Right lung (tissue), 2 donors: ENCODE measurements at regions not wholly inside any gene's neighbourhood (a gene's known extent, or its start where the extent isn't known, plus 50 kb on each side); places are given as distances from the start of the nearest gene placed in this dataset.

ENCODE experiments used
- DNase-seq, 2 donors: peaks; one replicate each; pipeline ENCODE4 v3.0.0-alpha.2; 2013

DNA sequence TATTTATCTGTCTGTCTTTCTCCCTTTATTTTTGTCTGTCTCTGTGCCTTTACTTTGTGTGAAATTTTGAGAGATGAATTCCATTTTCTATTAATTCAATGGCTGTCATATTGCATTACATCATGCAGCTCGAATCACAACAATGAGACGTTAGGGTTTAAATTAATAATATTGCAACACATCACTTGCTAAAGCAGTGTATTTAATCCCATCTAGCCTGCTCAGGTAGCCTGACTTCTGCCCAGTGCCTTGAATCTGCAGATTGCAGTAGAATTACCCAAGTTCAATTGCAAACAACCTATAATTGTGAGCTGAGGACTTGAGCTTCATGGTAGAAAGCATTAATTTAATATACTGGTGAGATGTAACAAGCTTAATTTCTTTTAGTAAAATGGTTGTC, 235.7 kb upstream of the TSHZ2 start:
- DNase-seq: no peak

DNA sequence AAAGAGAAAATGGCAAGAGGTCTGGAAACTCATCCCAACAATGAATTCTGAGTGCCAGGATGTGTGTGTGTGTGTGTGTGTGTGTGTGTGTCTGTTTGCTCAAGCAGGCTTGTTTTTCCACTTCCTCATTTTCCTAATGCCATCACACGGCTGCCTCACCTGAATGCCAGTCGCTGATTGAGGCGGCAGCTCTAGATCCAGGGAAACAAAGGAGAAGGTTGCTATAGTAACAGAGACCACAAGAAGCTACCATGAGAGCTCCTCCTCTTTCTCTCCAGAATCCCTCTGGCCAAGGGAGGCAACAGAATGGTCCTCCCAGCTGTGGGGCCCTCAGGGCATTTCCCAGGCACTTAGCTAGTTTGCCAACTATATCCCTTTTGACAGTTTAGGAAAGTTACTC, 241.1 kb upstream of the TSHZ2 start:
- DNase-seq: no peak

DNA sequence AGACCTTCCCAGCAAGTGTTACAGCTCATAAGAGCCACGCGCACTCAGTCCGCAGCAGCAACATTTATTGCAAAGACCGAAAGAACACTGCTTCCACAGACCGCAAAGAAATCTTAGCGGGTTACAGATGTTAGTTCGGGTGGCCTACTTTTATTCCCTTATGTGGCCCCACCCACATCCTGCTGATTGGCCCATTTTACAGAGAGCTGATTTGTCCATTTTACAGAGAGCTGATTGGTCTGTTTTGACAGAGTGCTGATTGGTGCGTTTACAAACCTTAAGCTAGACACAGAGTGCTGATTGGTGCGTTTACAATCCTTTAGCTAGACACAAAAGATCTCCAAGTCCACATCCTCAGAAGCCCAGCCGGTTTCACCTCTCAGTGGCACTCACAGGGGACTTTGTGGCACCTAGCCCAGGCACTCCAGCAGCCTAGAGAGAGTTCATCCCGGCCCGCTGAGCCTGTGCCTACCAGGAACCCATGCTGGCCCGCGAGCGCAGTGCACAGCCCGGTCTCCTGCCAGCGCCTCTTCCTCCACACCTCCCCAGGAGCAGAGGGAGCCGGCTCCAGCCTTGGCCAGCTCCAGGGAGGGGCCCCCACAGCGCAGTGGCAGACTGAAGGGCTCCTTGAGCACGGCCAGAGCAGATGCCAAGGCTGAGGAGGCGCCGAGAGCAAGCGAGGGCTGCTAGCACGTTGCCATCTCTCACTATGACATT, 244.3 kb upstream of the TSHZ2 start:
- DNase-seq: no peak

DNA sequence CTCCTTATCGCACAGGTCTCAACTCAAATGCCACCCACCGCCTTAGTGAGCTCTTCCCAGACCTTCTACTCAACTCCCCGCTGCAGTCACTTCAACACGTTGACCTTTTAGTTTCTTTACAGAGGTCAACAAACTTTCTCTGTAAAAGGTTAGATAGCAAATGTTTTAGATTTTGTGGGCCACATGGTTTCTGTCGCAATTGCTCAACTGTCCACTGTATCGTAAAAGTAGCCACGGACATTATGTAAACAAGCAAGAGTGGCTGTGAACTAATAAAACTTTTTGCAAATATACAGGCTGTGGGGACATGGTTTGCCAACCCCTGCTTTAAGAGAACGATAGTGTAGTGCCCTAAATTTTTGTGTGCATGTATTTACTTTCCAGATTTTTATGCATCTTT, 247.6 kb upstream of the TSHZ2 start:
- no peak for DNase-seq

DNA sequence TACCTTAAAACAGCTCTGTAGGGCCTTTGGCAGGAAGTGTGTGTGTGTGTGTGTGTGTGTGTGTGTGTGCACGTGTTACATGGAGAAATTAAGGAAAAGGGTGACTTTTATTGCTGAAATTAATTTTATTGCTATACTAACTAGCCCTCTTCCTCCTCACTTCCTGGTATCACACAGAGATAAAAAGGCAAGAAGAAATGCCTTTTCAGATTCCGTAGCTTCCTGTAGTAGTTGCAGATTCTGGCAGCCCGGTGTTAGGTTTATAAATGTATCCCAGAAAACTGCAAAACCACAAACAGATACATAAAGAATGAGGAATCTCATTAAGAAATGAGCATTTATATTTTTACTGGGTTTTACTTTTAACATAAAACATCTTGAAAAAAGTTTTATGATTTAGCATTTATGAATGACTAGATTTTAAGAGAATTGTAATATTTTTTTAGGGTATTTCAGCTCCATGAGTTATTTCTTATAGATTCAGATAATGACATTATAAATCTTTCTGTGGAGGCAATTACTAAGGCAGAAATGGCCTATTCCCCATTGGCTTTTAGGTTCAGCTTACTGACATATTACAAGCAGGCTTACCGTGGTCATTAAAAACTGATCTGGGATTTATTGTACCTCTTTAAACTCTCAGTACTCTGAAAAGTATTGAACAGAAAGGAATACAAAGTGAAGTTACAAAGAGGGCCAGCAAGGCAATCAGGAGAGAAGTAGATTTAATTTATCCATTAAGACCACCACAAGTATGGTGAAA, 249.1 kb upstream of the TSHZ2 start:
- DNase-seq: no peak

DNA sequence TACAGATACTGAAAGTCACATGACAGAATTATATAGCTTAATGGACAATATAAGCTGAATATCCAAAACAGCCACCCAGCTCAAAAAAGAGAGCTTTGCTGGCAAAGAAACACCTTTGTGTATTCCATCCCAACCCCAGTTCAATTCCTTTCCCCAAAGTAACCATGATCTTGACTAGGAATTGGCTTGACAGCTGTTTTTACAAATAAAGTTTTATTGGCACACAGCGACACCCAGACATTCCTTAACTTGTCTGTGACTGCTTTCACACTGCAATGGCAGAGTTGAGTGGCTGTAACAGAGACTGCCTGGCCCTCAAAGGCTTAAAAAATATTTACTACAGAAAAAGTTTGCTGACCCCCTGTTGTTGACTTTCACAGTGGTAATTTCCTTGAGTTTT, 264.0 kb upstream of the TSHZ2 start:
- DNase-seq: no peak

DNA sequence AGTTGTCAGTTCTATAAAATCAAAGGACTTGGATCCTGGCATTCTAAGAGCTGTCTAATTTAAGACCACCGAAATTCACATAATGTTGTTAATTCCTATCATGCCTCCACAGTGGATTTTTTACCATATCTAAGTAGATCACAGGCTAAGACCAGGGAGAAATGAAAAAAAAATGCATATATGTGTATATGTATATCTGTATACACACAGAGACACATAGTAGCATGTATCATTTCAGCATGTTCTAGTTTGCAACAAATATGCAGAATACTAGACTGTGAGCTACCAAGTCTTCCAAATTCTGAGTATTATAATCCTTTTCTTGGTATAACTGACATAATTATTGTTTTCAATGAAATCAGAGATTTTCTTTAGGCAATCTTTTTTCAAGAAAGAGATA, 267.6 kb upstream of the TSHZ2 start:
- DNase-seq: no peak

DNA sequence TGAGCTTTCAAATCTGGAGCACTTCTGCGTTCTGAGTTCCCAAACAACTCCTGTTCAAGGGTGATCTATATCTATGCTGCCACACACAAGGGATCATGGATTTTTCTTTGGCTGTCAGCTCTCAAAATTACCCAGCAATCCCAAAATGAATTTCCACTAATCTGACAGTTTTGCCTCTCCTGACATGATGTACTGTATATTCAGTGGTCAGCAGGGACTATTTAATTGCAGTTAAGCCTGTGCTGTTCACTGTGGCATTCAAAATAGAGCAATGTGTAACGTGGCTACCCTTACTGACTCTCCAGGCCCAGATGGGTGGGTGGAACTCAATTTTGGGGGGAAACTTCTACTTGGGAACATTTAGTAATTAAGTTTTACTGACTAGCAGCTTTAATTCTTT, 283.8 kb upstream of the TSHZ2 start:
- no peak for DNase-seq

DNA sequence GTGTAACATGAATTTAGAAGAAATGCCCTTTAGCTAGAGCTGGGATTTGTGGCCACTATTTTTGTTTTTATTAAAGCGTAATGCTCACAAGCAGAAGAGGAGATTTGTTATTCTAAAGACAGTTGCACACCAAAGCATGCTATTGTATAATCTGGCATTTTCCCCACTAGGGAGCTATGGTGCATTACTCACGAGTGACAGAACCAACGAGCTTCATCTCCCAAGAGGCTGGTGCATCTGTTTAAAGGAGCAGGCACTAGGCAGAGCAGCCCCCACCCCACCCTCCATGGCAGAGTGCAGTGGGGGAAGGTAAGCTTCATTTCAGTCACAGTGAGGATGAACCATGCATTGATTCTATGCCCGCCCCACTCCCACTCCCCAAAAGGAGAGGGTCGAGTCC, 287.3 kb upstream of the TSHZ2 start:
- no peak for DNase-seq

DNA sequence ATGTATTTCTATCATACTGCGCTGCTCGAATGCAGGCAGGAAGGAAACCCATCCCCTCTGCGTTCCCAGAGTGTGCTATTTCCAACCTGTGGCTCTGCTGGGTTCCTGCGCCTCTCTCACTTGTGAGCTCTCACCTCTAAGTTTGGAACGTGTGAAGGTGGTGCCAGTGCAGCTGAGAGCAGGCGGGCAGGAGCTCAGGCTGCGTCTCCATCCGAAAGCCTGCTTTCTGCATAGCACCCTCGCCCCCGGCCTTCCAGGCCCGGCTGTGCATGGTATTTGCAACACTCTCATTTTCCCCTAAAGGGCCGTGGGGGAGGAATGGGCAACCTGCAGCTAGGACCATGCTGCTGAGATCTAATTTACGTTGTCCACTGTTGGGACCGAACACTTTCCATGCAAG, 288.0 kb upstream of the TSHZ2 start:
- no peak for DNase-seq

DNA sequence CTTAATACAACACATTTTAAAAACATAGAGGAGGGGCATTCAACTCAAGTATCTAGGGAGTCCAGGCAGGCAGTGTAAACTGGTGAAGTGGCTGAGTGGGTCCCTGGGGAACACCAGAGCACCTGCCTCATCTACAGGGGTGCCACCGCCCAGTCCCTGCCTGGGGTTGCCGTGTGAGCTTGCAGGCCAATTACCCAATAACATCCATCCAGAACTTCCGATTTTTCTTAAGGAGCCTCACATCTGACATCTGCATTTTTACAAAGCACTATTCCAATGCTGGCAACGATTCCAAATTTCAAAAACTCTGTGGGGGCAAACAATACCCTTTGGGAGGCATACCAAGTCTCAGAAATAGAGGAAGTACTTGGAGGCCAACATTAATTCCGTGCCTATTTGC, 288.4 kb upstream of the TSHZ2 start:
- DNase-seq: no peak

DNA sequence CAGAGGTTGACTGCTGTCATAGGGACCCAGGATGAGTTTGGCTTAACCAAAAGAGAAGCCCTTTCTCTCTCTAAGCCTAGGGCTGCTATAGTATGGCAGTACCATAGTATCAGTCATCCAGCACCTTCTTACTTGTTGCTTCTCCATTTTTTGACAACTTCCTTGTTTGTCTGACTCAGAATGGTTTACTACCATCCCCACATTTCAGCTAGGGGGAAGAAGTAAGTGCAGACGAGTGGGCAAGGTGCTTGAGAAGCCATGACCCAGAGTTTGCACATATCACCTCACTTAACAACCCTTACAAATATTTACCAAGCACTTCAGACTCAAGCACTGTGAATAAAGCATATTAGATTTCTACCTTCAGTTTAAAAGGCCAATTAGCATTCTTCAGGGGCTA, 289.9 kb upstream of the TSHZ2 start:
- peak in 1 of 2 donors; percentile 11 for DNase-seq

DNA sequence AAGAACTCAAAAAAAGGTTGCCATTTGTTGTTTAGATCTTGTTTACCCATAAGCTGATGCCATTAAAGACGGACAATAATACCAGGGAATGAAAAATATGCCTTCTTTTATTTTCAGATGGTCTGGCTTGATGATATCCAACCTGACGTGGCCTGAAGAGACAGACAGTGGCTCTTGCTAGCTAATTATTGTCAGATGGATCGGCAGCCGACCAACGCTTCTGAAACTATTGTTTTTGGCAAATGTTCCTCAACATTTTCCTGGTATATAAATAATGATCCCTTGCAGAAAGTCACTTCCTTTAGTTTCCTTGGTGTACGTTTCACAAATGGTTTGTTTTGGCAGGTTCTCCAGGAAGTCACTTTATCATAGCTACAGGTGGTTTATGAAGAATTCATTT, 290.9 kb upstream of the TSHZ2 start:
- DNase-seq: no peak

DNA sequence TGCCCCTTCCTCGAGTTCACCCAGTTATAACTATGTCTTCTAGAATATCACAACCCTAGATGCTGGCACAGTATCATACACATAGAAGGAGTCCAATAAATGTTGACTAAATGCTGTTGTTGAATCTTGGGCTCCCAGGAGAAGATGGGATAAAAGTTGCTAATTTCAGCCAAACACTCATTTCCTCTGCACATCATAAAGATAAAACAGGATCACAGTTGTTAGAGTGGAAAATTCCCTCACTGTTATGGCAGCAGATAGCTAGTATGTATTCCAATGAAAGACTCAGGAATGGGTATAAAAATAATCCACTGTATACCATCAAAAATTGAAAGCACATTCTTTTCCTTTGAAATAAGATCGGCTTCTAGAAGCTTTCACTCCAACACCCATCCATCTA, 294.9 kb upstream of the TSHZ2 start:
- peak; percentile 46 to 51 for DNase-seq

DNA sequence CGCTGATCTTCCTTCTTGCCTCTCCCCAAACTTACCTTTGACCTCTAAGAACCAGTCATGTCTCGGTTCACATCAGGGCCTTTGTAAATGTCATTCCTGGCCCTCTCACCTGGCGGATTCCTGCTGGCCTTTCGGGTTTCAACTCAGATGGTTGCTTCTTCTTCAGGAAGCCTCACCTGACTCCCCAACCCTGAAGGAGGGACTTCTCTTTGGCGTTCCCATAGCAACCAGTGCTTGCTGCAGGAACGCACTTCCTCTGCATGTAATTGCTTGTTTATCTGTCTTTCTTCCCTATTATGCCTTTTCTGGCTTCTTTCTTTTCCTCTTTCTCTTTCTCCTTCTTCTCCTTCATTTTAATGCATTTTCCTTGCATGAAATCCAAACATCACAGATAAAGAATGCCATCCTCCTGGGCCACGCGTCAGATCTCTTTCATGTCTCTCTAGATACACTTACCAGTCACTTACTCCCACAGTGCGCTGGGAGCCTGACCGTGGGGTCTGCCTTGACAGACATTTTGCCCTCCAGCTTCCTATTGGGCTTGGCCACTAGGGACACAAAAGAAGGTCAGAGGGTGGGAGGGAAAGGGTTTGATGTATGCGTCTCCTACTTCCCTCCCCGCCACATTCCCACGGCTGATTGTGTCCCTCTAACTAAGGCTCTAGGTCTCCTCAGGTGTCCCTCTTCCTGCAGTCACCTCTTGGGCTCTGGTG, 295.7 kb upstream of the TSHZ2 start:
- no peak for DNase-seq

DNA sequence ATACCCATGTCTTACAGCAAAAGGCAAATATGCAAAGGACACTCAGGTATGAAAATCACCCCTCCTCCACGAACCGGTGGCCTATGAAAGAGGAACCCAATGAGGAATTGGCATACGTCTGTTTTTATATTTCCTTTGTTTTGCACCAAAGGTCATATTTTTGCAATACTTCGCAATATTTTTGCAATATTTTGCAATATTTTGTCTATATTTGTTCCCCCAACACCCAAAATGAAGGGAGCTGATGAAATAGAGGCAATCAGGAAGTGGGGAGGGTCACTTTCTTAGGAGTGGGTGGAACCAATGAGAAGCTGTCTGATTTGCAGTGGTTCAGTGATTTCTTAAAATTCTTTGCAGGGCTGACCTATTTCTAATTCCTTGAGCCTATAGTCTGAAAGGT, 296.8 kb upstream of the TSHZ2 start:
- no peak for DNase-seq

DNA sequence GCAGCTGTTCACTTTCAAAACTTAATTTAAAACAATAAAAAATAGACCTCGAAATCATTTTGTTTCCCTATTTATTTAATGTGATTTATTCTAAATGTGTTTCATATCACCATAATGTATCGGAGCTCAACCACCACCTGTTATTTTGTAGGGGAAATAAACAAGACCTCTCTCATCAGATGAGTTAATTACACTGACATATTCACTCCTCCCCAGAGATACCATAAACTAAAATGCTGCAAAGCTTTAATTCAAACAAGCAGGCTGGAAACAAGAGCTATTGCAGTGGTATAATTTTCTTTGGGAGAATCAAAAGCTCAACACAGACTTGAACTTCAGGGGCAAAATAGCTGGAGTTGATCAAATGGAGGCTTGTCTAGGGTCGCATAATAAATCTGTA, 303.5 kb upstream of the TSHZ2 start:
- no peak for DNase-seq

DNA sequence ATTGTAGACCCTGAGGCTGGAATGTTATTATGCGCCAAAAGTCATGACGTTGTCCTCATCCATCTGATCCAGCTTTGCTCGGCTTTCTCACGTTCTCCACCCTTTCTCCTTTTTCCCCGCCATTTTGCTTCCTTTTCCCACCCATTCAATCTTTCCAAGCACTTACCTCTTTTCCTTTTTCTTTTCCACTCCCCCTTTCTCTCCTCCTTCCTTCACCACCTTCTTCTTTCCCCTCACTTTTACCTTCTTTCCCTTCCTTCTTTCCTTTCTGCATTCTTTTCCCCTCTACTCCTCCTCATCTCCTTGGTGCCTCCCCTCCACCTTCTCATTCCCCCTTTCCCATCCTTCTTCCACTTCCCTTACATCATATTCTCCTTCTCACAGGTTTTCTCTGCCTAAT, 304.8 kb upstream of the TSHZ2 start:
- DNase-seq: no peak

DNA sequence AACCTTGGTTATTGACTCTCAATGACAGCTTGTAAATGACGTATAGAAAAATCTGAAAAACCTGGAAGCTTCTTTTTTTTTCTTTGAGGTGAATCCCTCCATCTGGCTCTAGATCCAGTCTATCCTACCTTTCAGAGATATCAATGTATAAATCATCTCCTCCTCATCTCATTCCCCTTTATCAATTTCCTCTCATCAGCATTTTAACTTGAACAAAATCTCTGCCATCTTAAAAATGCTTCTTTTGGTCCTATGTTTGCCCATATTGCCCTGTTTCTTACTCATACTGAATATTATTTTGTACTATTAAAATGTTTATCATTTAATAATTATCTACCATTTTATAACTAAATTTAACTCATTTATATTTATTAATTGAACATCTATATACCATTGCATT, 306.7 kb upstream of the TSHZ2 start:
- DNase-seq: no peak

DNA sequence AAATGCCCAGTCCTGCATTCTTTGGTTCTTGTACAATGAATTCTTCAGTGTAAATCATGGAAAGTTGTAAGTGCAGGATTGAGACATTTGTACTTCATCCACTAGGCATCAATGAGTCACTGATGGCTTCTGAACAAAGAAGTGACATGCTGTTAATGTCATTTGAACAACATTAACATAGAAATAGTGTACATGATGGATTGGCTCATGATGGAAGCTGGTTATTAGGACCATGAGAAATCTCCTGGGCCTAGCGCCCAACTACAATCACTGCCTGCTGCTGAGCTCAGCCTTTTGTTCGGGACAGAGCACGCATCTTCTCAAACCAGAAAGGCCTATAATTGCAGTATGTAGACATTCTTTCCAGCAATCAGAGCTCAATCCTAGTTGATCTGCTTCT, 316.8 kb upstream of the TSHZ2 start:
- peak; percentile 84 to 87 for DNase-seq

DNA sequence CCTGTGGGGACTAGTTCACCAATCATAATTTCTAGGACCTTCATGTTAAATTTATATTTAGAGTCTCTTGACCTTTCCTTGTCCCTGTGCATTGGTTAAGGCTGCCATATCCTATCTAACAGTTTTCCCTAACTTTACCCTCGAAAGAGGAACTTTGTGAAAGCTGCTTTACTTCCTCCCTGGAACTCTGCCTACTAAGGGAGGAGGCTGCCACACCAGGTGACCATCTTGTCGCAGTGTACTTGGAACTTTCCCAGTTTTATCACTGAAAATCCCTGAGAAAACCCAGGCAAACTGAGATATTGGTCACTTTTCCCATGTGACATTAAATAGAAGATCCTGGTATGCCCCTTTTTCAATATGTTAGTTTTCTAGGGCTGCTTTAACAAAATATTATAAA, 317.6 kb upstream of the TSHZ2 start:
- DNase-seq: no peak

DNA sequence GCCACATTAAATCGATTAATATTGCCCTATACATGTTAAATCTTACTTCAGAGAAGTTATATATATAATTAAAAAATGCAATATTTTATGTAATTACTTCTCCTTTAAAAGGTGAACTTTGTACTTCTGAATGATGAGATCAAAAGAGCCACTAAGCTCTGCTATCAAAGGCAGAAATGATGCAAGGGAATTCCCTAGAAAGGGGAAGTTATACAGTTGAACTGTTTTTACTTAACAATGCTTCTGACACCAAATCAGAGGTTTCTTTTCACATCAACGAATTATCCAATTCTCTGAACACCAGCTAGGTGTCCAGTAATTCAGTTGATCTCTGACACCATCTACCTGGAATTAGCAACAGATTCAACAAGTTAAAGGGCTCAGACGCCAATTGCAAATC, 319.9 kb upstream of the TSHZ2 start:
- no peak for DNase-seq

DNA sequence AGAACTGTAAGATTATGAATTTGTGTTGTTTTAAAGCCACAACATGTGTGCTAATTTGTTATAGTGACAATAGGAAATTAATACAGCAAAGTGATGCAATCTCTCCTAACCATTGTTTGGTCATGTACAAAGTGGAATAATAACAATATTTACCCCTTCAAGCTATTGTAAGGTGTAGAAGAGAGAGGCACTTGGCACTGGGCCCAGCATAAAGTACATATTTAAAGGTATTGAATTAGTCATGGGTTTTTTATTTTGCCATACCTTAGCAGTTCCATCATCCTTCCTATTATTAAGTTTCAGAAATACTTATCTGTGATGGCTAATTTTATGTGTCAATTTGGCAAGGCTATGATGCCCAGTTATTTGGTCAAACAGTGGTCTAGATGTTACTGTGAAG, 322.4 kb upstream of the TSHZ2 start:
- DNase-seq: no peak
